ENCODE measurements at regions not wholly inside any gene's neighbourhood (a gene's known extent, or its start where the extent isn't known, plus 50 kb on each side); places are given as distances from the start of the nearest gene placed in this dataset.

- TF ChIP-seq CTCF (conservative IDR thresholded peaks at IDR 0.05) (no peak), ZFX (IDR thresholded peaks at IDR 0.05) (no peak)
Measured at GRCh38 chr3:167166594-167167253, 213.4 kb downstream of the ZBBX start.

Measured in C4-2B (cell line).